AG09319 (cell line): ENCODE measurements at regions not wholly inside any gene's neighbourhood (a gene's known extent, or its start where the extent isn't known, plus 50 kb on each side); places are given as distances from the start of the nearest gene placed in this dataset.

ENCODE experiments used
- DNase-seq: peaks from one replicate; pipeline ENCODE4 v3.0.0-alpha.2; 2010; ENCODE audit warnings: low read depth; ENCODE audit errors: extremely low read depth
- TF ChIP-seq, protein P1 (sequence below): IDR thresholded peaks from 2 replicates; pipeline ENCODE4 v1.5.1; 2011; ENCODE audit warnings: low read depth, mild to moderate bottlenecking, inconsistent platforms, low read length, moderate library complexity

DNA sequence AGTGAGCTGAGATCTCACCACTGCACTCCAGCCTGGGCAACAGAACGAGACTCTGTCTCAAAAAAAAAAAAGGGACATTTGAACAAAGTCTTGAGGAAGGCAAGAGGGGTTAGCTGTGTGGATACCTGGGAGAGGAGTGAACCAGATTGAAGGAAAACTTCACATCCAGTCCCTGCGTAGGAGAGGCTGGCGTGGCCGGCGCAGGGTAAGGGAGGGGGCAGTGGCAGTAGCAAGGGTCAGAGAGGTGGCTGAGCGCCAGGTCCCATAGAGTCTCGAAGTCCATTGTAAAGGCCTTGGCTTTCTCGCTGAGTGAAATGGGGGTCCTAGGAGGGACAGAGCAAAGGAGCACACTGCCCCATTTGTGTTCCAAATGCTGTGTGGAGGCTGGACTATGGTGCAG is 171.8 kb upstream of the WSCD1 start:
- DNase-seq = no peak
- TF ChIP-seq, protein P1, sequence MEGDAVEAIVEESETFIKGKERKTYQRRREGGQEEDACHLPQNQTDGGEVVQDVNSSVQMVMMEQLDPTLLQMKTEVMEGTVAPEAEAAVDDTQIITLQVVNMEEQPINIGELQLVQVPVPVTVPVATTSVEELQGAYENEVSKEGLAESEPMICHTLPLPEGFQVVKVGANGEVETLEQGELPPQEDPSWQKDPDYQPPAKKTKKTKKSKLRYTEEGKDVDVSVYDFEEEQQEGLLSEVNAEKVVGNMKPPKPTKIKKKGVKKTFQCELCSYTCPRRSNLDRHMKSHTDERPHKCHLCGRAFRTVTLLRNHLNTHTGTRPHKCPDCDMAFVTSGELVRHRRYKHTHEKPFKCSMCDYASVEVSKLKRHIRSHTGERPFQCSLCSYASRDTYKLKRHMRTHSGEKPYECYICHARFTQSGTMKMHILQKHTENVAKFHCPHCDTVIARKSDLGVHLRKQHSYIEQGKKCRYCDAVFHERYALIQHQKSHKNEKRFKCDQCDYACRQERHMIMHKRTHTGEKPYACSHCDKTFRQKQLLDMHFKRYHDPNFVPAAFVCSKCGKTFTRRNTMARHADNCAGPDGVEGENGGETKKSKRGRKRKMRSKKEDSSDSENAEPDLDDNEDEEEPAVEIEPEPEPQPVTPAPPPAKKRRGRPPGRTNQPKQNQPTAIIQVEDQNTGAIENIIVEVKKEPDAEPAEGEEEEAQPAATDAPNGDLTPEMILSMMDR = no peak

DNA sequence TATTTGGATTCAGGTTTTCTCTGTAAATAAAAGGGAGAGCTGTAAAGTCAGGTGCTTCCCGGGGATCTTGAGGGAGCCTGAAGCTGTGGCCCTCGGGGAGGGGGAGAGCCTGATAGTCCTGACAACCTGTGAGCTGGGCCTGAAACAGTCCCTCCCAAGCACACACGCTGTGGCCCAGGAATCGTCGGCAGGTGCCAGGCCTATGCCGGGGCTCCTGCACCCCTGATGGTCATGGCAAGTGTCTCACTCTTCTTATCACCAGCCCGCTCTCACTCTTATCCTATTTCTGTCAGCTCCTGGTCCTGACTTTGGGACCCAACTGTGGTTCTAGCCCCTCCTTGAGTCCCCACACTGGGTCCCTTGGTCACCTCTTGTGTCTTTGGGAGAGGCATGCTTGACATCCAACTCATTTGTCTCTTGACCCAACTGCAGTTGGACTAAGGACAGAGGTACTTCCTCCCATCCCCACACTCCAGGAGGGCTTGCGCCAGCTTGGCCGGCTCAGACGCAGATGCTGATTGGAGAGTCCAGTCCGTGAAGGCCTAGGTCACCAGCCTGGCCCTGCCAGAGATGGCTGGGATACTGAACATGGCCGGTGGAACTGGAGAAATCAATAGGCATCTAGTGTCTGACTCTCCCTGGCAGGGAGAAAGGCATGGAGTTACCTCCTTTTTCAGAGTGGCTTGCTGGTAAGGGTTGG is 170.5 kb upstream of the WSCD1 start:
- DNase-seq = no peak

DNA sequence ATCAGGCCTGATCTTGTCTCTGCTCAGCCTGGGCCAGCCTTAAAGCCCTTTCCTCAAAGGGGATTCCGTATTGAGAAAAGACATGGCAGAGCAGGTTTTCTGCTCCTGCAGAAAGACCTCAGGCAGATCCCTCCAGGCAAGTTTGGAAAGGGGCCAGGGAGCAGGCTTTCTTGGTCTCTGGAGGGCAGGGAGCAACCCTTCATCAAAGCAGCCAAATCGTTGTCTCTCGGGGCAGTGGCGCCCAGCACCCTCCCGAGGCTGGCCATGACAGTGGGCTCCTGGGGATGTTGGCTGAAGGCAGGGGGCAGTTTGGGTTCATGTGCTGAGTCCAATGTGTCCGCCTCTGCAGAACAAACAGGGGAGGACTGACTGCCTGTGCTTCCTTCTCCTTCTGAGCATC is 168.4 kb upstream of the WSCD1 start:
- DNase-seq = no peak
- TF ChIP-seq, protein P1 = no peak

More for the DNA sequence above, 170.5 kb upstream of the WSCD1 start:
- TF ChIP-seq, protein P1 = no peak

DNA sequence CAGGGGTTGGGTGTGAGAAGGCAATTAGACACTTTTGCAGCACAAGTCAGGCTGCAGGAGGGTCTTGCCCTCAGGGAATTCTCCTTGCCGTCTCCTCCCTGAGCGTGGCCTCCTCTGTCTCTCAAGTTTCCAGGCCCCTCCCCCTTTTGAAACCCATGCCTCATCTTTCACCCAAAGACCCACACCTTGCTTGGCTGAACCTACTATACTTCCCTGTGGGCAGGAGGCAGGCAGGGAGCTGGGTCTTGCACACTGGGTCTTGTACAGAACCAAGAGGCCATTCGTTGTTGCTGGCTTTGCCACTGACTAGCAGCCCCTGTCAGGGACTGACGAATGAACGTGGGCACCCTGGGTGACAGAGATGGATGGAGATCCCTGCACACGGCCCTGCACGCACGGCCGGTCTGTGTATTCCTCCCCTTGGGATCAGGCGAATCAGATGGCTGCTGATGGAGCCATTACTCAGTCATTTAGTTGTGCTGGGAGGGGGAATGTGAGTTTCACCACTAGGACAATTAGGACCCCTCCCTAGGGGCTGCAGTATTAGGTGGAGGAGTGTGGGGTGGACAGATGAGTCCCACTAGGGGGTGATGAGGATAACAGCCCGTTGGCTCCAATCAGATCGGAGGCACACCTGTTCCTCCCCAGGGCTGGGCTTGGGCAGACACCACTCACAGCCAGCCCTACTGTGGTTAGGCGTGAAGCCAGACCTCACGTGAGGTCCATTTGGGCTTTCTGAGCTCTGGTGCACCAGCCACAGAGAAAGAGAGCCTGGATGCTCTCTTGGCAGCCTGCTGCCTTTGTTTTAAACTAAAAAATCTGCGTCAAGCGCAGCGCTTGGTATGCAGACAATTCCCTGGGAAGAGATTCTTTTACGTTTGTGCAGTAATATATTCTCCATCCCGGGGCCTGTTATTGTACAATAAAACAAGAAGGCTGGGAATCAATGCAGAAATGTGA is 167.7 kb upstream of the WSCD1 start:
- DNase-seq = no peak
- TF ChIP-seq, protein P1 = no peak

DNA sequence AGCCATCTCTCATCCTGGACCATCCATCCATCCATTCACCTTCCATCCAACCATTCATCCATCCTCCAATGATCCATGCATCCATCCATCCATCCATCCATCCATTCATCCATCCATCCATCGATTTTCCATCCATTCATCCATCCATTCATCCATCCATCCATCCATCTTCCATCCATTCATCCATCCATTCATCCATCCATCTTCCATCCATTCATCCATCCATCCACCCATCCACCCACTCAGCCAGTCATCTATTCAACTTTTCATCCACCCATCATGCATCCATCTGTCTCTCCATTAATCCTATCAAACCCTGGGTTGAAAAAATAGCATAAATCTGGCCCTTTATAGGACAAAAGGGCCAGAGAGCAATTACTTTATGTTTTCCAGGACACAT is 158.3 kb upstream of the WSCD1 start:
- DNase-seq = no peak
- TF ChIP-seq, protein P1 = no peak

DNA sequence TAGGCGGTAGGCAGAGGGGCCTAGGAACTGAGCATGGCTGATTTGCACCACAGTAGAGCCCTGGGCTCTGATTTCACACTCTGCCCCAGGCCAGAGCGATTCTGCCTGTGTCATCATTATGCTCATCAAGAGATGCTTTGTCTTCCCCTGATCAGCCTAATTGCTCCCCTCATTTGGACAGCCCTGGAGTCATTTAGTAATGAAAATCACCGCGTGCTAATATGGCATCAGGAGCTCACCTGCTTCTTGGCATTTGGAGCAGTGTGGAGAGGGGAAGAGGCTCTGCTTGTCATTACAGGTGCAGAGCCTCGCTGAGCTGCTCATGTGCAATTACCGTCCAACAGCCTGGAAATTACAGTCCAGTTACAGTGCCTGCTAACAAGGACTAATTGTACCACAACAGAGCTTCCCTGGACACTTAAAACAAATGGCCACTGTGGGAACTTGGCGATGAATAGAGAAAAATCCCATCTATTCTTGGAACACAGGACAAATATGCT is 157.1 kb upstream of the WSCD1 start:
- no peak for DNase-seq
- TF ChIP-seq, protein P1 = no peak

DNA sequence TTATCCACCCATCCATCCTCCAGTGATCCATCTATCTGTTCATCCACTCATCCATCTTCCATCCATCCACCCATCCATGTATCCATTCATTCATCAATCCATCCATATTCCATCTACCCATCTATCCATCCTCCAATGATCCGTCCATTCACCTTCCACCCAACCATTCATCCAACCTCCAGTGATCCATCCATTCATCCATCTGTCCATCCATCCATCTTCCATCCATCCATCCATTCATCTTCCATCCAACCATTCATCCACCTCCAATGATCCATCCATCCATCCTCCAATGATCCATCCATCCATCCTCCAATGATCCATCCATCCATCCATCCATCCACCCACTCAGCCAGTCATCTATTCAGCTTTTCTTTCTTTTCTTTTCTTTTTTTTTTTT is 156.5 kb upstream of the WSCD1 start:
- DNase-seq = no peak
- TF ChIP-seq, protein P1 = no peak
